HS-5 (cell line): ENCODE measurements at regions not wholly inside any gene's neighbourhood (a gene's known extent, or its start where the extent isn't known, plus 50 kb on each side); places are given as distances from the start of the nearest gene placed in this dataset.
A peak's percentile ranks its signal among the peaks of the same experiment; 100 is the strongest.
"Not testable (repeated sequence)": the region's sequence is repeated elsewhere in the genome, so short reads cannot be mapped to it uniquely, and the experiment has no call there.

Experiments used
- DNase-seq: peaks from one replicate; pipeline ENCODE4 v3.0.0-alpha.2; 2012; ENCODE audit warnings: low read depth

DNA sequence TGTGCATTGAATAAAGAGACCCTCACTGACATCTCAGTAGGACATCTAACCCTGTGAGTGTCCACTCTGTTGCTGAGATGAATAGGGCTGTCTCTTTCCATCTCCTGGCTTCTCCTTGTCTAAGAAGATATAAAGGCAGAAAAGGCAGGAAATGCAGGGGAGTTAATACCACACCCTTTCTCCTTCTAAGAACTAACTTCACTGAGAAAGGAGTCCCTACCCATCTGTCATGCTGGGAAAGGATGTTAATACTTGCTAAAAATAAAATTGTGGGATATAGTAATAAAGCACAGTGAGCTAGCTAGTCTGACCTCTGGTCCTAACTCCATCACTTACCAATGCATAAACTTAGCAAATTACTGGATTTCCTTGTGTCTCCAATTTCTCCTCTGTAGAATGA, 213.9 kb upstream of the FIGN start:
- no peak for DNase-seq

DNA sequence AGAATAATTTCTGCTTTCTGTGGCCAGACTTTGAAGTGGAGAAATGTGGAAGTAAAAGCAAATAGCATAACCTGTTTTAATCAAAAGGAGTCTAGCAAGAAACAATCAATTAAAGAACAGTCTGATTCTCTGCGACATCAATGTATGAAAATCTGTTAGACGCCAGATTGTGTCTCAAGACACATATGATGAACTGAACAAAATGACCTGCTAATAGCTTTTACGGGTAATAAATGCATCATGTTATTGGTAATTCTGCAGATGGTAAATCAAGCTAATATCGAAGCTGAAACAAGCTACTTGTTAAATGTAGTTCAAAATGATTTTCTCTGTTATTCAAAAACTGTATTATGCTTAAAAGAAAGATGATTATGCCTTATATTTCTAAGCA, 208.5 kb upstream of the FIGN start:
- no peak for DNase-seq

DNA sequence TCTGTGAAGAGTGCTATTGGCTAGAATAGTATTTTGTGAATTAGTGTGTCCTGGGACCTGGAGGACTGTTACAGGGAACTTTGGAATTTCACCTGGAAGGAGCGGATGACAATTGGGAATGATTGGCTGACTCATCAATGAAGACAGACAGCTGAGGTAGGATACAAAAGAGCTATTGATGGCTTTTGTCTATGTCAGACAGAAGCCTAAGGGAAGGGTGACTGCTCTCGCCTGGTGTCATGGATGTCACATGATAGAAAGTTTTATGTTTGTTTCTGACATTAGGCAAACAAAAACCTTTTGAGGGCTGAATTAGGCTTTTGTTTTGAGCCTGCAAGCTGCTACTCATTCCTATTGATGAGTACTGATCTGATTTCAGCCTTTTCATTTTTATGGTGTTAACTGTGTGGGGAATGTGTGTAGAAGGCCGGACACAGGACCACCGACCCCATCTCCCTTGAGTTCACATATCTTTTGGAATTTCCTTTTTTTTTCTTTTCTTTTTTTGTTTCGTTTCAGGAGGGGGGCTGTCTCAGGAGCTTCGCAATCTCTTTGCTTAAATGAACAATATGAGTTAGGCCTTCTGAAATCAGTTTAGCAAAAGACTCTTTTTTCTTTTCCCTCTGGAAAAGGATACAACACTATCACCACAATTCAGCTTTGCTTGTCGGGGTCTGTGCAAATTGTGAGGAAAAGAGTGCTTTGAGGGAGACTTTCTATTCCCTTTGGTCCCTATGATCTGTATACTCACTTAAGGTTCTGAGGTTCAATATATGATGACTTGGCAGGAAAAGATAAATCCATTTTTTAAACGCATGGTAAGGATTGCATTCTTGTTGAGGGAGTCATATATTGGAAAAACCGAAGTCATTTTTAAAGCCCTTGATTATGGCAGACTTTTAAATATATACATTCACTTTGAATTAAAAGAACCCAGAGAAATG, 207.9 kb upstream of the FIGN start:
- DNase-seq: no peak

DNA sequence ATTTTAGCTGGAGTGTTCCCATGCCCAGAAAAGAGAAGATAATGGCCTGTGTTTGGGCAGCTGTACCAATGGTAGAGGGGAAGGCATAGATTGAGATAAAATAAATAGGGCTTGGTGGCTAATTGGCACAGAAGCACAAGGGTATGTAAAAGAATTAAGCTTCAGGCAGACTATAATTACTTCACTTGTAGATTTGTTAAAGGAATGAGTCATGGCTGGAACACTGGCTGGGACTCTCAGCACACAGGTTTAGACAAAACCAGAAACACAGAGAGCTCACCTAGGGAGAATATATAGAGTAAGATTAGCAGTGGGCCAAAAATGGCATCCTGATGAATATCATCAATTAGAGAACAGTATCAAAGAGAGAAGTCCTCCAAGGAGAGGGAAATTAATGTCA, 198.3 kb upstream of the FIGN start:
- DNase-seq: no peak

DNA sequence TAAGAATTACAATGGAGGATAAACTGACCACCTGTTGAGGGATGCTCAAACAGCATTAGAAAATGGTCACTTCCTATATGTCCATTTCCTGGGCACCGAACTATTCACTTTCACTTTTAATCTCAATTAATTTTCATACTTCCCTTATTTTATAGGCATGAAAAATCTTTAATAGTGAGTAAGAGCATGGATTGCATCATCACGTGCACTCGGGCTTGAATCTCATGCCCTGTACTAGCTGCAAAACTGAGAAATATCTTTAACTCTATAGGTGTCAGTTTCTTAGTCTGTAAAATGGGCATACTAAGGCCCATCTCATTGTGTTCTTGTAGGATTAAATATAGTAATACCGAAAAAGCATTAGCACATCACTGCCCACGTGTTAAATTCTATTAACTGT, 183.9 kb upstream of the FIGN start:
- DNase-seq: no peak

DNA sequence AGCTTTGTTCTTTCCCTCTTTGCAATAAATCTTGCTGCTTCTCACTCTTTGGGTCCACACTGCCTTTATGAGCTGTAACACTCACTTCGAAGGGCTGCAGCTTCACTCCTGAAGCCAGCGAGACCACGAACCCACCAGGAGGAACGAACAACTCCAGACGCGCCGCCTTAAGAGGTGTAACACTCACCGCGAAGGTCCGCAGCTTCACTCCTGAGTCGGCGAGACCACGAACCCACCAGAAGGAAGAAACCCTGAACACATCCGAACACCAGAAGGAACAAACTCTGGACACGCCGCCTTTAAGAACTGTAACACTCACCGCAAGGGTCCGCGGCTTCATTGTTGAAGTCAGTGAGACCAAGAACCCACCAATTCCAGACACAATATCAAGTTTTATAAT, 178.7 kb upstream of the FIGN start:
- not testable (repeated sequence) for DNase-seq

DNA sequence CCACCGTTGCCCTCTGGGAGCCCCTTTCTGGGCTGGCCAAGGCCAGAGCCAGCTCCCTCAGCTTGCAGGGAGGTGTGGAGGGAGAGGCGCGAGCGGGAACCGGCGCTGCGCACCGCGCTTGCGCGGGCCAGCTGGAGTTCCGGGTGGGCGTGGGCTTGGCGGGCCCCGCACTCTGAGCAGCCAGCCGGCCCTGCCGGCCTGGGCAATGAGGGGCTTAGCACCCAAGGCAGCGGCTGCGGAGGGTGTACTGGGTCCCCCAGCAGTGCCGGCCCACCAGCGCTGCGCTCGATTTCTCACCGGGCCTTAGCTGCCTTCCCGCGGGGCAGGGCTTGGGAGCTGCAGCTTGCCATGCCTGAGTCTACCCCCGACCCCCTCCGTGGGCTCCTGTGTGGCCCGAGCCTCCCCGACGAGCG, 177.7 kb upstream of the FIGN start:
- not testable (repeated sequence) for DNase-seq

DNA sequence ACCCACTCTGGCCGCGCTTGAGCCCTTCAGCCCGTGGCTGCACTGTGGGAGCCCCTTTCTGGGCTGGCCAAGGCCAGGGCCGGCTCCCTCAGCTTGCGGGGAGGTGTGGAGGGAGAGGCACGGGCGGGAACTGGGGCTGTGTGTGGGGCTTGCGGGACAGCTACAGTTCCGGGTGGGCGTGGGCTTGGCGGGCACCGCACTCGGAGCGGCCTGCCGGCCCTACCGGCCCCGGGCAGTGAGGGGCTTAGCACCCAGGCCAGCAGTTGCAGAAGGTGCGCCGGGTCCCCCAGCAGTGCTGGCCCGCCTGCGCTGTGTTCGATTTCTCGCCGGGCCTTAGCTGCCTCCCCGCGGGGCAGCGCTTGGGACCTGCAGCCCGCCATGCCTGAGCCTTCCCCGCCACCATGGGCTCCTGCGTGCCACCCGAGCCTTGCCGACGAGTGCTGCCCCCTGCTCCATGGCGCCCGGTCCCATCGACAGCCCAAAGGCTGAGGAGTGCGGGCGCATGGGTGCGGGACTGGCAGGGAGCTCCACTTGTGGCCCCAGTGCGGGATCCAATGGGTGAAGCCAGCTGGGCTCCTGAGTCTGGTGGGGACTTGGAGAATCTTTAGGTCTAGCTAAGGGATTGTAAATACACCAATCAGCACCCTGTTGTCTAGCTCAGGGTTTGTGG, 173.7 kb upstream of the FIGN start:
- DNase-seq: no peak

DNA sequence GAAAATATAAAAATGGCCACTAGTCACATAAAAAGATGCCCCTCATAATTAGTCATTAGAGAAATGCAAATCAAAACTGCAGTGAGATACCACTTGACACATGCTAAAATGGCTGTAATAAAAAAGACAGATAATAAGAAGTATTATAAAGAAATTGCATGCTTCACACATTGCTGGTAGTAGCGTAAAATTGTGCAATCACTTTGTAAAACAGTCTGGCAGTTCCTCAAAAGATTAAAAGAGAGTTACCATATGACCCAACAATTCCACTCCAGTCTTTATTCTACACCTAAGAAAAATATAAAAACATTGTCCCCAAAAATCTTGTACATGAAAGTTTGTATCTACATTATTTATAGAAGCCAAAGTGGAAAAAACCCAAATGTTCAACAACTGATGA, 170.6 kb upstream of the FIGN start:
- DNase-seq: no peak

DNA sequence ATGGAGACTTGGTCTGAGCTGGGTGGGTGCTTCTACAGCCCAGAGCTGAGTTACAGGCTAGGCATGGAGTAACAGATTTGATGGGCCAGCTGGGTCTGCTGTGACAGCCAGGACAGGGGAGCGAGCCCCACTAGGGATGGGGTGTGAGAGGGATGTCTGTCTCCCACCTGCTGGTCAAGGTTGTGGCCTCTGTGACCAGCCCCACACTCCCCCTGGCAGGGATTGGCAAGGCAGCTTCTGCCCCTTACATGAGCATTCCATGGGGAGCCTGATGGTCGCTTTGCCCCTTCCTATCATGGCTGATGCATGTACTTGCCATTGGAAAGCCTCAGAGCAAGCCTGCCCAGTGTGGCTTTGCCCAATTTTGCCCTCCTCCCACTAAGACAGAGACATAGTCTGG, 162.0 kb upstream of the FIGN start:
- DNase-seq: no peak

DNA sequence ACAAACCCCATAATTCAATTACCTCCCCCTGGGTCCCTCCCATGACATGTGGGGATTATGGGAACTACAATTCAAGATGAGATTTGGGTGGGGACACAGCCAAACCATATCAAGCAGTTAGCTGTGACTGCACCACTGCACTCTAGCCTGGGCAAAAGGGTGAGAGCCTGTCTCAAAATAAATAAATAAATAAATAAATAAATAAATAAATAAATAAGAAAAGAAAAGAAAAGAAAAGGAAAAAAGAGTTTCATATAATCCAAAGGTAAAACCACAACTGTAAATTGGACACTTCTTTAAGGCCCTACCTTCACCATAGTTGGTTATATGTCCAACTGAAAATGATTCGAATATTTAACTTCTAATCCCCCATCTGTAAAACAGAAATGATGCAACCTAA, 157.6 kb upstream of the FIGN start:
- not testable (repeated sequence) for DNase-seq

DNA sequence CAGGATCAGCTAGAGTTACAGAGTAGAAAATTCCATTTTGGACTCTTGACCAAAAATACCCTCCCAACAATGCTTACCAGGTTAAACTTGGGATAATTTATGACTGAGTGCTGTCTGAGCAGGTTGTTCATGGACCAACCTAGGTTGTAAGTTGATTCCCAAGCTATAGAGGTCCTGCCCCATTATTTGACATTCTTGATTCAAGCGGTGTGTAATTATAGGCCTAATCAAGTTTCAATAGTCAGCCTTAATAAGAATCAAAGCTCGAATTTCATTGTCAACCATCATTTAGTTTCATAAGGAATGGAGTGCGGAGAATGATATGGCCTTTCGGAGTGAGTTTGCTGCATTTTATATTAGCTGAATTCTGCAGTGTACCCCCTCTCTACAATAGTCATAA, 152.8 kb upstream of the FIGN start:
- DNase-seq: no peak

DNA sequence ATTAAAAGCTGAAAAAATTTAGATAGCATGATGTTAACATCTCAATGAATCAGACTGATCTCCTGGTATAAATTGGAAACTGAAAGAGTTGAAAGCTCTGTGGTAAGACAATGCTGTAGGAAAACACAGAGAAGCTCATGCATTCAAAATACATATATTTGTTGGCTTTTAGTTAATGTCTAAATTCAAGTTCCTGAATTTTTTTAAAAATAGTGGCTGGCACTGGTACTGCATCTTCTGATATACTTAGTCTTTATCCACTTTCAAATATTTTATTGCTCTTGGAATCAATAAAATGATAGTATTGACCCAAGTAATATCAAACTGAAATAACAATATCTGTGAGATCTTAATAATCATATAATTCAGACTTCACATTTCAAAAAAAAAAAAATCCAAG, 151.4 kb upstream of the FIGN start:
- DNase-seq: no peak

DNA sequence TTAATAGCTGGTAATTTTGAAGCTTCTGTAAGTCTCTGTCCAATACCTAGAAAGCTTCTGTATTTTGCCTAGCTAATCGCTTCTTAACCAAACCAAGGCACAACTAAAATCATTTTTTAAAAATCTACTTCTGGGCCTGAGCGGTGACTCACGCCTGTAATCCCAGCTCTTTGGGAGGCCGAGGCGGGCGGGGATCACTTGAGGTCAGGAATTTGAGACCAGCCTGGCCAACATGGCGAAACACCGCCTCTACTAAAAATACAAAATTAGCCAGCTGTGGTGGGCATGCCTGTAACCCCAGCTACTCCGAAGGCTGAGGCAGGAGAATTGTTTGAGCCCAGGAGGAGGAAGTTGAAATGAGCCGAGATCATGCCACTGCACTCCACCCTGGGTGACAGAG, 148.6 kb upstream of the FIGN start:
- DNase-seq: no peak

DNA sequence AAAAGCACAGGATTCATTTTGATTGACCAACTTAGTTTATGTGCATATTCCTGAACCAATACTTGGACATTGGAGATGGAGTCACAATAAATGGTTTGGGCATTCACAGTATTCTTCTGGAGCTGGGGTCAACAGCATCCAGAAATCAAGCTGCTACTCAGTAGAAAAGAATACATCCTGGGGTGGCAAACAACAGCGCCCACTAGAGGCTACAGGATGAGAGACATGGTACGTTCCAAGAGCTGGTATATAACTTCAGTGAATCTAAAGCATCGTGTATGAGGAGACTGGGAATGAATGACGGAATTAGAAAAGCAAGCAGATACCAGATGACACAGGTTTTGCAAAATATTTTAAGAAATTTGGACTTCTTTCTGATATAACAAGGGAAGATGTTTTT, 142.9 kb upstream of the FIGN start:
- DNase-seq: no peak

DNA sequence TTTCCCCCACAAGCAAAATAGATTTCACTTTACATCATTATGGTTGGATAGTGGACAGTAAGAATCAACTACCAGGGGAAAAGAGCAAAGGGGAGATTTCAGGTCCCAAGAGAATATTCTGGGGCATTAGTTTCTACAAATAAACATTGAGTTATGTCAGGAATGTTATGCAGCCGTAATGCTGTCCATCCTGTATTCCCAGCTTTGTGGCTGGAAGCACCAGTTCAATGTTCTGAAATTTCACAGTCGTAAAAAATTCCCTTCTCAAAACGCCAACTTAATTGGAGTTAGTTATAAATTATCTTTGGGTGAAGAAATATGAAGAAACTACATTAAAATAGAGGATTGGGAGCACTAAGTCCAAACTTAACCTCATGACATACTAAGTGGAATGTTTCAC, 141.5 kb upstream of the FIGN start:
- peak; percentile 6 for DNase-seq

DNA sequence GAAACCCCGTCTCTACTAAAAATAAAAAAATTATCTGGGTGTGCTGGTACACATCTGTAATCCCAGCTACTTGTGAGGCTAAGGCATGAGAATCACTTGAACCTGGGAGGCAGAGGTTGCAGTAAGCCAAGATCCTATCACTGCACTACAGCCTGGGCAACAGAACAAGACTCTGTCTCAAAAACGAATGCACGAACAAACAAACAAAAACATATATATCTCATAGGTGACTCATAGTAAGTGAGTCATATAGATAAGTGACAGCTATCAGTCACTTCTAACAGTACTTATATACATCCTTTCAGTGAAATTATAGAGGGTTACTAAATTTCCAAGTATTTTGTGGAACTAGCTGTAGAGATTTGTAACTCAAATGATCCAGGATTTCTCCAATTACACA, 127.3 kb upstream of the FIGN start:
- no peak for DNase-seq

DNA sequence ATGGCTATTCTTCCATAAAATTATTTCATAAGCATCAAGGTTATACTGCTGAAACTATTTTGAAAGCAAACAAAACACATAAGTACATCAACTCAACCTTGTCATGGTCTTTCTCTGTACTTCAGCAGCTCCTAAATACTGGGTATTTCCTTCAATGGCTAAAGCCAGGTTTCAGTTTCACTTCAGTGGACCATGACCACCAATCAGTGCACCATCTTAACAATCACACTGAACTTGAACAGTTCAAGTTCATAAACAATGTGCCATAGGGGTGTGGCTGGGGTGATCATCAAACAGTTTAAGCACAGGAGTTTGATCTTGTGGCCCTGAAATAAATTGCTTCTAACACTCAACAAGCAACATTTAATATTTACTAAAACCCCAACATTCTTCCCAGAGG, 124.1 kb upstream of the FIGN start:
- DNase-seq: no peak

DNA sequence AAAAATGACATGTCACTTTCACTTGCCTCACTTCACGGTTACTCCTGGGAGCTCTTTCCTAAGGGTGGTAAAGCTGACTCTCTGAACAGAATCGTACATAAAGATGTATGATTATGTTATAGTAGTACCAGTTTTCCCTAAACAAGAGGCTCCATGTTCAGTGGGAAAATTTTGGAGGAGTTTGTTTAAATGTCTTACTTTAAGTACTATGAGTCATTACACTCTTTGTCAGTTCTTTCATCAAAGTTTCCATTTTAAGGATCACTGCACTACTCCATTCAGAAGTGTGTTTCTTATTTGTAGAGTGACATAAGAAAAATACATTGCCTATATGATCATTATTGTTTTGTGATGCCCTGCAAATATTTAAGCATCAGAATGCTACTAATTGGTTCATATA, 121.1 kb upstream of the FIGN start:
- no peak for DNase-seq

DNA sequence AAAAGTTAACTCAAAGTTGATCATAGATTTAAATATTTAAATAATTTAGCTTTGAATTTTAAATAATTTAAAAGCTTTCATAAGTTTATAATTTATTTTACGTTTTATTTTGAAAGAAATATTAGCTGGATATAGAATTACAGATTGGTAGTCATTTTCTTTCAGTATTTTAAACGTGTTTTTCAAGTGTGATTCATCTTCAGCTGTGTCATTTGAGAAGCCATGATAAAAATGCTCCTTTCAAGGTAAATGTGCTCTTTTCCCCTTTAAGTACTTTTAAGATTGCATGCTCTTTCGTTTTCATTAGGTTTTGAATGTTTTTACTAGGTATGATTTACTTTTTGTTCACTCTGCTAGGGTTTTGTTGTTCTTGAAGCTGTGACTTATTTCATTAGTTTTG, 116.8 kb upstream of the FIGN start:
- DNase-seq: no peak

DNA sequence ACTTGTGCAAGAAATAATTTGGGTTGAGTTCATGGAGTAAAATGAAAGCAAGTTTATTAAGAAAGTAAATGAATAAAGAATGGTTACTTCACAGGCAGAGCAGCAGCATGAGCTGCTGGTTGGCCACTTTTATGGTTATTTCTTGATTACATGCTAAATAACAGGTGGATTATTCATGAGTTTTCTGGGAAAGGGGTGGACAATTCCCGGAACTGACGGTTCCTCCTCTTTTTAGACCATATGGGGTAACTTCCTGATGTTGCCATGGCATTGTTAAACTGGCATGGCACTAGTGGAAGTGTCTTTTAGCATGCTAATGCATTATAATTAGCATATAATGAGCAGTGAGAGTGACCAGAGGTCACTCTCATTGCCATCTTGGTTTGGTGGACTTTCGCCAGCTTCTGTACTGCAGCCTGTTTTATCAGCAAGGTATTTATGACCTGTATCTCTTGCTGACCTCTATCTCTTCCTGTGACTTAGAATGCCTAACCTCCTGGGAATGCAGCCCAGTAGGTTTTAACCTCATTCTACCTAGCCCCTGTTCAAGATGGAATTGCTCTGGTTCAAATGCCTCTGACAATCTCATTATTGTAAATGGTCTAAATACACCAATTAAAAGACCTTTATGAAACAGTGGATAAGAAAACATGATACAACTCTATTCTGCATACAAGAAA, 114.1 kb upstream of the FIGN start:
- no peak for DNase-seq

DNA sequence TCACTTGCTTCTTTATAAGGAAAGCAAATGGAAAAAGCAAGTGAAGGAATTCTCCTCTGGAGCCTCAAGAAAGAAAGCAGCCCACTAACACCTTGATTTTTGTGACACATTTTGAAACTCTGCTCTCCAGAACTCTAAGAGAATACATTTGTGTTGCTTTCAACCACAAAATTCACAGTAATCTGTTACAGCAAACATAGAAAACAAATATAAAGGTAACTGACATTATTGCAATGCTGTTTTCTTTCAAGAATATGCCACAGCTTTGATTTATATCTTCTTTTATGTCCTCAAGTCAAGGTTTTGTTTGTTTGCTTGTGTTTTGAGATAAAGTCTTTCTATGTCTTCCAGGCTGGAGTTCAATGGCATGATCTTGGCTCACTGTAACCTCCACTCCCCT, 103.1 kb upstream of the FIGN start:
- DNase-seq: no peak

DNA sequence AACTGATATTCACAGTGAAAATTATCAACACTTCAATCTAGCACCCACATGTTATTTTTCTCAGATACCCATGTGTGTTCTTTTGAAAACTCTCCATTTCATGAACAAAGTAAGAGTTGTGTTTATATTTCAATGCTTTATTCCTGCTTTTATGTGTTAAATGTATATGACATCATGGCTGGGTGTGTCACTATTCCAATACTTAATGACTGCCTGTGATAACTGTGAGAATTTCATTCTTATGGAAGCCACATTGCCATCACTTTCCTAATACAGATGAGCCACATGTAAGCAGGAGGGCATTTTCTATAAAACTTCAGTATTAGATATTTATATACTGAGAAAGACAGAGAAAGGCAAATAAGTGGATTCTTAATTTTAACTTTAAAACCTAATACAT, 100.4 kb upstream of the FIGN start:
- no peak for DNase-seq
